ENCODE measurements at regions not wholly inside any gene's neighbourhood (a gene's known extent, or its start where the extent isn't known, plus 50 kb on each side); places are given as distances from the start of the nearest gene placed in this dataset.

GRCh38 chr12:30420561-30420960 is 275.1 kb downstream of the IPO8 start:
- TF ChIP-seq EP300 (IDR thresholded peaks at IDR 0.05) (no peak), CTCF (IDR thresholded peaks at IDR 0.05) (no peak)

Measured in suprapubic skin (tissue), 3 donors.